GM12878 (cell line): ENCODE measurements at regions not wholly inside any gene's neighbourhood (a gene's known extent, or its start where the extent isn't known, plus 50 kb on each side); places are given as distances from the start of the nearest gene placed in this dataset.

Experiments used
- E2F8 ChIP-seq: fragments of 450-650 bp; IDR thresholded peaks from 2 replicates; pipeline ENCODE4 v1.6.1; 2018; ENCODE audit warnings: mild to moderate bottlenecking, low read depth, moderate library complexity; ENCODE audit not compliant: partially characterized antibody
- ESRRA ChIP-seq: IDR thresholded peaks from 2 replicates; pipeline ENCODE4 v1.6.1; 2012; ENCODE audit warnings: mild to moderate bottlenecking, low read length, improper control_type of control experiment
- FOS ChIP-seq: IDR thresholded peaks from 3 replicates; pipeline ENCODE4 v1.6.1; 2011; ENCODE audit warnings: borderline replicate concordance; ENCODE audit not compliant: insufficient read length; ENCODE audit errors: extremely low read depth
- HCFC1 ChIP-seq: fragments of 150-350 bp; IDR thresholded peaks from 2 replicates; pipeline ENCODE4 v1.6.1; 2014; ENCODE audit warnings: low read length
- IKZF1 ChIP-seq: fragments of 450-650 bp; conservative IDR thresholded peaks from 2 replicates; pipeline ENCODE4 v1.6.1; 2017; ENCODE audit warnings: antibody characterized with exemption, mild to moderate bottlenecking
- IKZF2 ChIP-seq, 2 experiments: fragments of 450-650 bp; IDR thresholded peaks; 2 replicates each; pipeline ENCODE4 v1.6.1; 2017; ENCODE audit warnings: mild to moderate bottlenecking in 2 of 2, moderate library complexity in 2 of 2
- IRF3 ChIP-seq: fragments of 450-650 bp; IDR thresholded peaks from 2 replicates; pipeline ENCODE4 v1.6.1; 2014; ENCODE audit warnings: mild to moderate bottlenecking
- NFIC ChIP-seq: IDR thresholded peaks from 2 replicates; pipeline ENCODE4 v1.6.1; 2012; ENCODE audit warnings: low read depth, mild to moderate bottlenecking, inconsistent platforms, low read length, moderate library complexity
- PAX8 ChIP-seq: fragments of 450-650 bp; IDR thresholded peaks from 2 replicates; pipeline ENCODE4 v1.6.1; 2017; ENCODE audit warnings: mild to moderate bottlenecking, moderate library complexity
- SIX5 ChIP-seq: IDR thresholded peaks from 2 replicates; pipeline ENCODE4 v1.6.1; 2011; ENCODE audit warnings: mild to moderate bottlenecking, low read depth, low read length, moderate library complexity; ENCODE audit not compliant: severe bottlenecking
- SMARCA5 ChIP-seq: fragments of 450-650 bp; IDR thresholded peaks from 2 replicates; pipeline ENCODE4 v1.6.1; 2017; ENCODE audit warnings: mild to moderate bottlenecking
- SUPT20H ChIP-seq: IDR thresholded peaks from 2 replicates; pipeline ENCODE4 v1.6.1; 2011; ENCODE audit warnings: low read depth, mild to moderate bottlenecking, low read length, moderate library complexity, borderline replicate concordance; ENCODE audit not compliant: control insufficient read depth
- TARDBP ChIP-seq: IDR thresholded peaks from 2 replicates; pipeline ENCODE4 v1.6.1; 2016; ENCODE audit warnings: borderline replicate concordance
- TCF7 ChIP-seq: IDR thresholded peaks from 2 replicates; pipeline ENCODE4 v1.6.1; 2014; ENCODE audit warnings: antibody characterized with exemption, borderline replicate concordance
- TF ChIP-seq, protein P1 (sequence below): fragments of 450-650 bp; IDR thresholded peaks from 2 replicates; pipeline ENCODE4 v1.6.1; 2016; ENCODE audit warnings: mild to moderate bottlenecking, moderate library complexity, borderline replicate concordance

DNA sequence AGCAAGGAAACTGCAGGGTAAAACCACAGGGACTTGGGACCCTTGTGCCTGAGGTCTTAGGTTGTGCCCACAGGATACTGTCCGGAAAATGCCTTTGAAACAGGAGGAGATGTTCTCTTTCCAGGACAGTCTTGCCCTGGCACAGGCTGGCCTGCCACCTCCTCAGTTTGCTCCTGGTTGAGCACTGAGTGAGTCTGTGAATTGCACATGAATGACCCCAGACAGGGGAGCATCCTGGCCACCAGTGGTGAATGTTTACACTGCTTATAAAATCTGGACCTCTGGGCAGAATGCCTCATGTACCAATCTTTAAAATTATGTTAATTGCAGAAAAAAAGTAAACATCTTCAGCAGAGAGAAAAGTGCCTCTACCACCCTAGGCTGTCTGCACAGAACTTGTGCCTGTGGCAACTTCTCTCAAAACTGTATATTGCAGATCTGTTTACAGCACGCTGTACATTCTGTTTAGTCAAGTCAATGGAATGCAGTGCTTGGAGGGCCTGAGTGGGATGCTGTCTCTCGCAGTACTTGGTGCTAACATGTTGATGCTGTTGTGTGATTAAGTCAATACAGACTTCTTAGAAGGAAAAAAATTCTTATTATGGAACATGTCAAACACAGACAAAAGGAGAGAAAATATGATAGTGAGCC lies 242.1 kb downstream of the SOD2 start (continued):
- TF ChIP-seq, protein P1, sequence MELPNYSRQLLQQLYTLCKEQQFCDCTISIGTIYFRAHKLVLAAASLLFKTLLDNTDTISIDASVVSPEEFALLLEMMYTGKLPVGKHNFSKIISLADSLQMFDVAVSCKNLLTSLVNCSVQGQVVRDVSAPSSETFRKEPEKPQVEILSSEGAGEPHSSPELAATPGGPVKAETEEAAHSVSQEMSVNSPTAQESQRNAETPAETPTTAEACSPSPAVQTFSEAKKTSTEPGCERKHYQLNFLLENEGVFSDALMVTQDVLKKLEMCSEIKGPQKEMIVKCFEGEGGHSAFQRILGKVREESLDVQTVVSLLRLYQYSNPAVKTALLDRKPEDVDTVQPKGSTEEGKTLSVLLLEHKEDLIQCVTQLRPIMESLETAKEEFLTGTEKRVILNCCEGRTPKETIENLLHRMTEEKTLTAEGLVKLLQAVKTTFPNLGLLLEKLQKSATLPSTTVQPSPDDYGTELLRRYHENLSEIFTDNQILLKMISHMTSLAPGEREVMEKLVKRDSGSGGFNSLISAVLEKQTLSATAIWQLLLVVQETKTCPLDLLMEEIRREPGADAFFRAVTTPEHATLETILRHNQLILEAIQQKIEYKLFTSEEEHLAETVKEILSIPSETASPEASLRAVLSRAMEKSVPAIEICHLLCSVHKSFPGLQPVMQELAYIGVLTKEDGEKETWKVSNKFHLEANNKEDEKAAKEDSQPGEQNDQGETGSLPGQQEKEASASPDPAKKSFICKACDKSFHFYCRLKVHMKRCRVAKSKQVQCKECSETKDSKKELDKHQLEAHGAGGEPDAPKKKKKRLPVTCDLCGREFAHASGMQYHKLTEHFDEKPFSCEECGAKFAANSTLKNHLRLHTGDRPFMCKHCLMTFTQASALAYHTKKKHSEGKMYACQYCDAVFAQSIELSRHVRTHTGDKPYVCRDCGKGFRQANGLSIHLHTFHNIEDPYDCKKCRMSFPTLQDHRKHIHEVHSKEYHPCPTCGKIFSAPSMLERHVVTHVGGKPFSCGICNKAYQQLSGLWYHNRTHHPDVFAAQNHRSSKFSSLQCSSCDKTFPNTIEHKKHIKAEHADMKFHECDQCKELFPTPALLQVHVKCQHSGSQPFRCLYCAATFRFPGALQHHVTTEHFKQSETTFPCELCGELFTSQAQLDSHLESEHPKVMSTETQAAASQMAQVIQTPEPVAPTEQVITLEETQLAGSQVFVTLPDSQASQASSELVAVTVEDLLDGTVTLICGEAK, result no peak
- TF ChIP-seq IKZF2 (IDR thresholded peaks at IDR 0.05), result no peak
- TF ChIP-seq HCFC1, result no peak
- no peak for TF ChIP-seq IKZF1
- no peak for TF ChIP-seq TARDBP
- TF ChIP-seq ESRRA, result no peak
- TF ChIP-seq SUPT20H, result no peak
- TF ChIP-seq TCF7, result no peak
- TF ChIP-seq SIX5, result no peak
- TF ChIP-seq IRF3, result no peak
- TF ChIP-seq FOS, result no peak
- TF ChIP-seq E2F8, result no peak
- TF ChIP-seq PAX8, result no peak
- TF ChIP-seq NFIC, result no peak
- TF ChIP-seq SMARCA5, result no peak
